NB4 (cell line): ENCODE measurements at regions not wholly inside any gene's neighbourhood (a gene's known extent, or its start where the extent isn't known, plus 50 kb on each side); places are given as distances from the start of the nearest gene placed in this dataset.

Source experiments
- DNase-seq: peaks from one replicate; pipeline ENCODE4 v3.0.0; 2010; ENCODE audit warnings: low read depth
- H3K4me3 ChIP-seq: one replicate; pipeline ENCODE4 v1.5.1; 2011; ENCODE audit warnings: mild to moderate bottlenecking, low read depth, low read length, moderate library complexity
- CTCF ChIP-seq: IDR thresholded peaks from one replicate; pipeline ENCODE4 v1.5.1; 2012; ENCODE audit warnings: low read depth, low read length
- MAX ChIP-seq: IDR thresholded peaks from 2 replicates; pipeline ENCODE4 v1.6.1; 2011; ENCODE audit warnings: low read depth, low read length
- MYC ChIP-seq: IDR thresholded peaks from 2 replicates; pipeline ENCODE4 v1.6.1; 2011; ENCODE audit warnings: low read depth, low read length
- POLR2A ChIP-seq: IDR thresholded peaks from 2 replicates; pipeline ENCODE4 v1.6.1; 2011; ENCODE audit warnings: mild to moderate bottlenecking; ENCODE audit not compliant: insufficient read length; ENCODE audit errors: extremely low read depth

GRCh38 chr13:73952648-73953047 is 181.6 kb downstream of the KLF12 start:
- no peak overlapping the region for H3K4me3 ChIP-seq
- DNase-seq, result no peak
- no peak for TF ChIP-seq MAX
- no peak for TF ChIP-seq CTCF

- H3K4me3 ChIP-seq, result no peak overlapping the region
- DNase-seq, result no peak
- TF ChIP-seq POLR2A (no peak), MYC (no peak), MAX (no peak), CTCF (no peak)
These were observed 185.2 kb downstream of the KLF12 start for GRCh38 chr13:73948848-73949529.

GRCh38 chr13:73945871-73946270 is 188.3 kb downstream of the KLF12 start:
- DNase-seq, result no peak
- TF ChIP-seq CTCF (no peak), MYC (no peak), POLR2A (no peak), MAX (no peak)
- no peak overlapping the region for H3K4me3 ChIP-seq

GRCh38 chr13:73945382-73945781 is 188.8 kb downstream of the KLF12 start:
- no peak for TF ChIP-seq CTCF
- TF ChIP-seq MYC, result no peak
- no peak for TF ChIP-seq POLR2A
- no peak for TF ChIP-seq MAX
- no peak for DNase-seq

GRCh38 chr13:73943965-73944233 is 190.3 kb downstream of the KLF12 start:
- no peak for TF ChIP-seq POLR2A
- DNase-seq, result no peak
- no peak overlapping the region for H3K4me3 ChIP-seq

More at GRCh38 chr13:73945382-73945781, 188.8 kb downstream of the KLF12 start:
- H3K4me3 ChIP-seq, result no peak overlapping the region

- no peak overlapping the region for H3K4me3 ChIP-seq
- no peak for DNase-seq
- no peak for TF ChIP-seq CTCF
- no peak for TF ChIP-seq MAX
- no peak for TF ChIP-seq MYC
- no peak for TF ChIP-seq POLR2A
These were observed 190.9 kb downstream of the KLF12 start for GRCh38 chr13:73943137-73943964.
